Tibial nerve (tissue), 4 donors: ENCODE measurements at regions not wholly inside any gene's neighbourhood (a gene's known extent, or its start where the extent isn't known, plus 50 kb on each side); places are given as distances from the start of the nearest gene placed in this dataset.

Experiments
- CTCF ChIP-seq, 5 experiments: fragments of 200-600 bp in 3 of 5; fragments of 450-650 bp in 2 of 5; sonication (generic) in 3 of 5; IDR thresholded peaks; one replicate each; pipeline ENCODE4 v1.5.1; 2016 to 2019; ENCODE audit warnings: antibody characterized with exemption in 5 of 5, mild to moderate bottlenecking in 3 of 5, moderate library complexity in 2 of 5
- EP300 ChIP-seq, 2 donors: sonication (generic); formaldehyde crosslinking; IDR thresholded peaks; one replicate each; pipeline ENCODE4 v1.6.1; 2017; ENCODE audit warnings: antibody characterized with exemption in 2 of 2, mild to moderate bottlenecking in 1 of 2

- TF ChIP-seq CTCF (IDR thresholded peaks at IDR 0.05) (no peak), EP300 (IDR thresholded peaks at IDR 0.05) (no peak)
Observed at GRCh38 chr6:158905277-158905676, 86.1 kb upstream of the EZR start.
